OCI-LY3 (cell line): ENCODE measurements at regions not wholly inside any gene's neighbourhood (a gene's known extent, or its start where the extent isn't known, plus 50 kb on each side); places are given as distances from the start of the nearest gene placed in this dataset.
"Not testable (repeated sequence)": the region's sequence is repeated elsewhere in the genome, so short reads cannot be mapped to it uniquely, and the experiment has no call there.

Experiments
- H2AFZ ChIP-seq: fragments of 200-600, 300-600 bp; shearing (Covaris generic); 2 replicates; pipeline ENCODE4 v1.6.0; 2014; ENCODE audit warnings: antibody characterized with exemption, low read depth, low read length
- H3K27ac ChIP-seq: fragments of 200-600, 300-600 bp; sonication (generic); 2 replicates; pipeline ENCODE4 v1.5.1; 2014; ENCODE audit warnings: mild to moderate bottlenecking, low read length, moderate library complexity, mixed read lengths
- H3K27me3 ChIP-seq: fragments of 200-600, 300-600 bp; sonication (generic); 2 replicates; pipeline ENCODE4 v1.6.1; 2014; ENCODE audit warnings: low read depth, low read length, mixed read lengths
- H3K36me3 ChIP-seq: fragments of 200-600, 300-600 bp; sonication (generic); replicated peaks from 2 replicates; pipeline ENCODE3; 2014; ENCODE audit warnings: low read depth, low read length, mixed read lengths
- H3K4me1 ChIP-seq: fragments of 300-600, 200-600 bp; sonication (generic); 2 replicates; pipeline ENCODE4 v1.6.1; 2014; ENCODE audit warnings: low read length, mixed read lengths
- H3K4me2 ChIP-seq: fragments of 200-600, 300-600 bp; sonication (generic); 2 replicates; pipeline ENCODE4 v1.6.1; 2014; ENCODE audit warnings: low read length, mixed read lengths
- H3K4me3 ChIP-seq: fragments of 300-600, 200-600 bp; sonication (generic); 2 replicates; pipeline ENCODE4 v1.5.1; 2014; ENCODE audit warnings: antibody characterized with exemption, mild to moderate bottlenecking, low read length, moderate library complexity
- H3K79me2 ChIP-seq: fragments of 300-600, 200-600 bp; shearing (Covaris generic); 2 replicates; pipeline ENCODE4 v1.6.1; 2014; ENCODE audit warnings: mild to moderate bottlenecking, low read length, mixed read lengths
- H3K9ac ChIP-seq: fragments of 300-600, 200-600 bp; shearing (Covaris generic); 2 replicates; pipeline ENCODE4 v1.6.0; 2014; ENCODE audit warnings: mild to moderate bottlenecking, low read length, moderate library complexity
- H3K9me3 ChIP-seq: fragments of 200-600, 300-600 bp; shearing (Covaris generic); 2 replicates; pipeline ENCODE4 v1.6.1; 2014; ENCODE audit warnings: low read length, mixed read lengths; ENCODE audit not compliant: insufficient read depth
- H4K20me1 ChIP-seq: fragments of 200-600, 300-600 bp; sonication (generic); 2 replicates; pipeline ENCODE4 v1.6.1; 2016; ENCODE audit warnings: low read length, mixed read lengths; ENCODE audit not compliant: insufficient read depth
- EZH2phosphoT487 ChIP-seq: fragments of 200-600 bp; shearing (Covaris generic); IDR thresholded peaks from 2 replicates; pipeline ENCODE4 v1.6.1; 2018; ENCODE audit warnings: antibody characterized with exemption, mixed run types, low read depth
- TF ChIP-seq, protein P1 (sequence below): fragments of 200-600, 300-600 bp; sonication (generic); IDR thresholded peaks from 2 replicates; pipeline ENCODE4 v1.5.1; 2014; ENCODE audit warnings: antibody characterized with exemption, low read length, low read depth

DNA sequence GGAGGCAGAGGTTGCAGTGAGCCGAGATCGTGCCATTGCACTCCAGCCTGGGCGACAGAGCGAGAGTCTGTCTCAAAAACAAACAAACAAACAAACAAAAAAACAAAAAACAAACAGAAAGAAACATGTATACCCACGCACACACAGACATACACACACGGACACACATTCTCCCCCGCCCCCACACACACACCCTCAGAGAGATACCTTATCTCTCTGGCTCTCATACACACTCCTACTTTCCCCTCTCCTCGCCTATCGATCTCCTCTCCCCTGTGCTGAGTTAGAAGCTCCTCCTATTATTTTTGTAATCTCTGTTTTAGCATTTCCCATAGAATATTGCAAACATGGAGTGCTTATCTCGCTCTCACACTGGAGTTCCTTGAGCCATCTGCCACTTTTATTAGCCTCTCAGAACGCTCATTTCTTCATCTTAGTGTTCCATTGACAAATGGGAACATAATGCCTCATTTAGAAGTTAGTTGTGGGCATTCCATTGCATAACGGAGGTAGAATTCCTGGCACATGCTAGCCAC, 144.2 kb upstream of the CITED2 start:
- Histone ChIP-seq H3K4me1 (peaks cover 12% of the 10 kb centered on the region), H3K36me3 (no peaks in the 10 kb centered on the region), H3K27ac (no peak overlapping the region), H3K4me2 (no peak overlapping the region), H3K9me3 (no peaks in the 10 kb centered on the region), H3K79me2 (no peaks in the 10 kb centered on the region), H3K27me3 (no peaks in the 10 kb centered on the region), H3K9ac (no peak overlapping the region), H3K4me3 (no peak overlapping the region), H2AFZ (no peak overlapping the region), H4K20me1 (no peaks in the 10 kb centered on the region)
- TF ChIP-seq EZH2phosphoT487: no peak
- TF ChIP-seq, protein P1, sequence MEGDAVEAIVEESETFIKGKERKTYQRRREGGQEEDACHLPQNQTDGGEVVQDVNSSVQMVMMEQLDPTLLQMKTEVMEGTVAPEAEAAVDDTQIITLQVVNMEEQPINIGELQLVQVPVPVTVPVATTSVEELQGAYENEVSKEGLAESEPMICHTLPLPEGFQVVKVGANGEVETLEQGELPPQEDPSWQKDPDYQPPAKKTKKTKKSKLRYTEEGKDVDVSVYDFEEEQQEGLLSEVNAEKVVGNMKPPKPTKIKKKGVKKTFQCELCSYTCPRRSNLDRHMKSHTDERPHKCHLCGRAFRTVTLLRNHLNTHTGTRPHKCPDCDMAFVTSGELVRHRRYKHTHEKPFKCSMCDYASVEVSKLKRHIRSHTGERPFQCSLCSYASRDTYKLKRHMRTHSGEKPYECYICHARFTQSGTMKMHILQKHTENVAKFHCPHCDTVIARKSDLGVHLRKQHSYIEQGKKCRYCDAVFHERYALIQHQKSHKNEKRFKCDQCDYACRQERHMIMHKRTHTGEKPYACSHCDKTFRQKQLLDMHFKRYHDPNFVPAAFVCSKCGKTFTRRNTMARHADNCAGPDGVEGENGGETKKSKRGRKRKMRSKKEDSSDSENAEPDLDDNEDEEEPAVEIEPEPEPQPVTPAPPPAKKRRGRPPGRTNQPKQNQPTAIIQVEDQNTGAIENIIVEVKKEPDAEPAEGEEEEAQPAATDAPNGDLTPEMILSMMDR: no peak

DNA sequence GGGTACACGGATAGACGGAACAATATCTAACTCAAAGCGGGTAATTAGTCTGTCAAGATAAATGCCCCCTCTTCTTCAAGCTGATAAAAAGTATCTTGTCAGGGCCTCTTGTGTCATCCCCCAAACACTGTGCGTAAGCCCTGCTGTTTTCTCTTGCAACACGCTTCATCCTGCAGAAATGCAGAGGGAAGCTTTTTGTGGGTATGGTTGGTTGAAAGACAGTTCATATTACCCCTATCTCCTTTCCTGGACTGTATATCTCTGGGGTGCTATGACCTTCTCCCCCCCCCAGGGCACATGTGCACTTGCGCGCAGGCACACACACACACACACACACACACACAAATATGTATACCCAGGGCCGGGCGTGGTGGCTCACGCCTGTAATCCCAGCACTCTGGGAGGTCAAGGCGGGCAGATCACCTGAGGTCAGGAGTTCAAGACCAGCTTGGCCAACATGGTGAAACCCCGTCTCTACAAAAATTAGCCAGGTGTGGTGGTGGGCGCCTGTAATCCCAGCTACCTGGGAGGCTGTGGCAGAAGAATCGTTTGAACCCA, 143.6 kb upstream of the CITED2 start:
- not testable (repeated sequence) for H2AFZ ChIP-seq, H3K9me3 ChIP-seq

DNA sequence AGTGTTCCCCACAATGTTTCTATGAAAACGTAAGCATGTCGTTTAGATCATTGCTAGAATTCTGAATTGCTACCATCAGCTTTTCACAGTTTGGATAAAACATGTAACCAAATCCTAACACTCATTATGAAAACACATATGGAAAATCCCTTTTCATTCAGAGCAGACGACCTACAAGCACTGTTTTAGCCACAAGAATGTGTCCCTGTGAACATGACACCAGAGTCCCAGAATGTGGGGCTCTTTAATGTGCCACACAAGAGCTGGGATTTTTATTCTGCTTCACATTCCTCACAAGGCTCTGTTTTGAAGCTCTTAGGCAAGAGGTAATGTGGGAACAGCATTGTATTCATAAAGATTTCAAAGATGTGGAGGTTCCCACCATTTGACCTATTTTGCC, 141.1 kb upstream of the CITED2 start:
- peaks cover 12% of the 10 kb centered on the region for H3K4me1 ChIP-seq
- no peaks in the 10 kb centered on the region for H4K20me1 ChIP-seq
- no peaks in the 10 kb centered on the region for H3K27me3 ChIP-seq
- H3K79me2 ChIP-seq: no peaks in the 10 kb centered on the region
- H3K9ac ChIP-seq: no peak overlapping the region
- TF ChIP-seq EZH2phosphoT487: no peak
- TF ChIP-seq, protein P1: no peak
- no peak overlapping the region for H3K27ac ChIP-seq
- no peak overlapping the region for H3K4me3 ChIP-seq
- no peaks in the 10 kb centered on the region for H3K36me3 ChIP-seq
- H2AFZ ChIP-seq: no peak overlapping the region
- H3K9me3 ChIP-seq: no peaks in the 10 kb centered on the region
- peak overlapping the region; percentile 45 for H3K4me2 ChIP-seq

More for the DNA sequence above, 143.6 kb upstream of the CITED2 start:
- H3K36me3 ChIP-seq, H3K27ac ChIP-seq, H3K4me3 ChIP-seq, H3K79me2 ChIP-seq, H3K9ac ChIP-seq, H3K4me2 ChIP-seq, H3K27me3 ChIP-seq, H4K20me1 ChIP-seq: not testable (repeated sequence)
- H3K4me1 ChIP-seq: peaks cover 12% of the 10 kb centered on the region

DNA sequence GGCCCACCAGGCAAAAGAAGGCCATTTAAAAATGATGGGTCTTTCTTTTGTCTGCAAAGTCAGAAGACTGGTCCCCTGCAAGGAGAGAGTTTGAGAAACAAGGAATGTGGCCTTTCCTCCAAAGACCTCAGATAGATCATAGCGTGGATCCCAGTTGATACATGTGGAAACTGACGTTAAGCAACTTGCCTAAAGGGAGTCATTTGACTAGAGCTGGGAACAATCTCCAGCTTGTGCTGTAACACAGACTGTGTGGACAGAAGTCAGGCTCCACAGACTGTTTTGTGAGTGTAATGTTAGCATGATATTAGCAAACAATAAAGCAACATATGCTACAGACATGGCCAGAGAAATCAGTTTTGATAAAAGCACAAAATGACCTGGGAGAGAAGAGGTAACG, 140.4 kb upstream of the CITED2 start:
- Histone ChIP-seq H3K4me2 (peak overlapping the region; percentile 45), H3K79me2 (no peaks in the 10 kb centered on the region), H3K9ac (no peak overlapping the region), H3K9me3 (no peaks in the 10 kb centered on the region), H2AFZ (no peak overlapping the region), H3K36me3 (no peaks in the 10 kb centered on the region), H3K27ac (no peak overlapping the region), H3K4me3 (no peak overlapping the region), H4K20me1 (no peaks in the 10 kb centered on the region), H3K27me3 (no peaks in the 10 kb centered on the region), H3K4me1 (peaks cover 12% of the 10 kb centered on the region)
- TF ChIP-seq, protein P1: no peak
- TF ChIP-seq EZH2phosphoT487: no peak
